GM12878 (cell line): ENCODE measurements at regions not wholly inside any gene's neighbourhood (a gene's known extent, or its start where the extent isn't known, plus 50 kb on each side); places are given as distances from the start of the nearest gene placed in this dataset.

ENCODE experiments used
- ATAC-seq: fragments of 200-7000 bp; cut with Tn5 transposase; 3 replicates; pipeline ENCODE4 v1.9.1; 2020; ENCODE audit warnings: mild to moderate bottlenecking, moderate library complexity
- BruUV-seq: library from RNA; stranded (reverse); fragments of 400-500 nt; replicated peaks from 2 replicates; lab custom pipeline; 2021; lab: Mats Ljungman, UMichigan
- CTCF ChIA-PET: fragments of 300-600 bp; sonication (Branson Sonifier 250); formaldehyde crosslinking; extraction: SDS; loops from one replicate; lab custom pipeline; 2021; ENCODE audit warnings: inconsistent platforms; lab: Yijun Ruan, JAX
- POLR2A ChIA-PET: fragments of 350-600 bp; formaldehyde crosslinking; extraction: SDS; loops from one replicate; lab custom pipeline; 2021; ENCODE audit warnings: inconsistent platforms; lab: Charles Lee
- RAD21 ChIA-PET: fragments of 300-600 bp; sonication (Branson Sonifier 250); formaldehyde crosslinking; loops from one replicate; lab custom pipeline; 2023; ENCODE audit warnings: antibody characterized with exemption; ENCODE audit not compliant: unreplicated experiment; lab: Charles Lee
- SMC1A ChIA-PET: fragments of 300-600 bp; sonication (Branson Sonifier 250); formaldehyde crosslinking; loops from one replicate; lab custom pipeline; 2023; ENCODE audit not compliant: unreplicated experiment, uncharacterized antibody; lab: Charles Lee
- DNase-seq: peaks from one replicate; pipeline ENCODE4 v3.0.0-alpha.2; 2011; ENCODE audit warnings: low read depth, low spot score
- FAIRE-seq: peaks from 3 replicates; lab custom pipeline; 2011; peaks lifted over from hg19 to GRCh38; lab: Jason Lieb, UNC
- H2AFZ ChIP-seq: 2 replicates; pipeline ENCODE4 v1.6.0; 2011; ENCODE audit warnings: low read depth, low read length, control low read depth; ENCODE audit not compliant: control insufficient read depth
- H3K27ac ChIP-seq: 2 replicates; pipeline ENCODE4 v1.5.1; 2011; ENCODE audit warnings: control low read depth; ENCODE audit not compliant: control insufficient read depth, insufficient read depth
- H3K27me3 ChIP-seq, 2 experiments: replicated peaks in 1 of 2; 2 replicates each; pipeline versions ENCODE4 v1.6.0 to v1.6.1; 2011; ENCODE audit warnings: low read length in 1 of 2; ENCODE audit not compliant: control insufficient read depth in 2 of 2, insufficient read depth in 2 of 2
- H3K36me3 ChIP-seq, 2 experiments: 2 replicates each; pipeline ENCODE4 v1.5.1; 2011; ENCODE audit warnings: low read length in 1 of 2; ENCODE audit not compliant: control insufficient read depth in 2 of 2, insufficient read depth in 2 of 2
- H3K4me1 ChIP-seq: 2 replicates; pipeline ENCODE4 v1.6.1; 2011; ENCODE audit warnings: mild to moderate bottlenecking, low read length, moderate library complexity, mixed read lengths; ENCODE audit not compliant: control insufficient read depth, insufficient read depth
- H3K4me2 ChIP-seq: 2 replicates; pipeline ENCODE4 v1.6.0; 2011; ENCODE audit warnings: control low read depth; ENCODE audit not compliant: control insufficient read depth, insufficient read depth
- H3K4me3 ChIP-seq: fragments of 200-600 bp; sonication (generic); 2 replicates; pipeline ENCODE4 v1.5.1; 2016
- H3K79me2 ChIP-seq: 2 replicates; pipeline ENCODE4 v1.6.0; 2011; ENCODE audit warnings: low read length; ENCODE audit not compliant: control insufficient read depth, insufficient read depth
- H3K9ac ChIP-seq: 2 replicates; pipeline ENCODE4 v1.8.0; 2011; ENCODE audit warnings: low read length, control low read depth, mixed read lengths; ENCODE audit not compliant: control insufficient read depth, insufficient read depth
- H3K9me3 ChIP-seq: replicated peaks from 3 replicates; pipeline ENCODE4 v1.5.1; 2011; ENCODE audit warnings: mild to moderate bottlenecking, low read length; ENCODE audit not compliant: control insufficient read depth, insufficient read depth
- H4K20me1 ChIP-seq: 2 replicates; pipeline ENCODE4 v1.6.0; 2011; ENCODE audit not compliant: control insufficient read depth, insufficient read depth
- CEBPZ ChIP-seq: fragments of 150-350 bp; IDR thresholded peaks from 2 replicates; pipeline ENCODE4 v1.6.1; 2016; ENCODE audit warnings: low read depth, low read length
- EED ChIP-seq: sonication (generic); IDR thresholded peaks from 2 replicates; pipeline ENCODE4 v1.6.1; 2016; ENCODE audit warnings: antibody characterized with exemption, low read depth
- ESRRA ChIP-seq: IDR thresholded peaks from 2 replicates; pipeline ENCODE4 v1.6.1; 2012; ENCODE audit warnings: mild to moderate bottlenecking, low read length, improper control_type of control experiment
- FOXK2 ChIP-seq: fragments of 450-650 bp; IDR thresholded peaks from 2 replicates; pipeline ENCODE4 v1.6.1; 2017; ENCODE audit warnings: mild to moderate bottlenecking, moderate library complexity
- IRF5 ChIP-seq: fragments of 450-650 bp; IDR thresholded peaks from 2 replicates; pipeline ENCODE4 v1.6.1; 2017; ENCODE audit warnings: borderline replicate concordance
- MEF2A ChIP-seq: IDR thresholded peaks from 2 replicates; pipeline ENCODE4 v1.6.1; 2011; ENCODE audit warnings: low read depth, mild to moderate bottlenecking, low read length, moderate library complexity; ENCODE audit not compliant: insufficient read depth
- NFIC ChIP-seq: IDR thresholded peaks from 2 replicates; pipeline ENCODE4 v1.6.1; 2012; ENCODE audit warnings: low read depth, mild to moderate bottlenecking, inconsistent platforms, low read length, moderate library complexity
- POLR2A ChIP-seq: IDR thresholded peaks from 2 replicates; pipeline ENCODE4 v1.6.1; 2011; ENCODE audit warnings: low read depth, mild to moderate bottlenecking, low read length
- RCOR1 ChIP-seq: conservative IDR thresholded peaks from 2 replicates; pipeline ENCODE4 v1.6.1; 2012; ENCODE audit warnings: low read depth, low read length, improper control_type of control experiment
- YY1 ChIP-seq: IDR thresholded peaks from 2 replicates; pipeline ENCODE4 v1.6.1; 2011; ENCODE audit warnings: low read depth, mild to moderate bottlenecking, low read length
- ZNF384 ChIP-seq: IDR thresholded peaks from 2 replicates; pipeline ENCODE4 v1.6.1; 2012; ENCODE audit warnings: low read depth, mild to moderate bottlenecking, low read length, improper control_type of control experiment, borderline replicate concordance
- ZNF622 ChIP-seq: fragments of 450-650 bp; IDR thresholded peaks from 2 replicates; pipeline ENCODE4 v1.6.1; 2017; ENCODE audit warnings: mild to moderate bottlenecking, inconsistent platforms
- in situ Hi-C: fragments of 300-500 bp; cut with MboI; formaldehyde crosslinking; loops from 9 replicates; pipeline ENCODE4 v1.14.3; 2018; ENCODE audit warnings: mixed read lengths
- intact Hi-C: fragments of 100-400 bp; cut with micrococcal nuclease; formaldehyde crosslinking; loops from one replicate; pipeline ENCODE4 v1.14.2; 2022; ENCODE audit not compliant: unreplicated experiment
- TF ChIP-seq, protein P1 (sequence below): IDR thresholded peaks from 2 replicates; pipeline ENCODE4 v1.6.1; 2012; ENCODE audit warnings: improper control_type of control experiment, low read depth, low read length; ENCODE audit not compliant: insufficient replicate concordance
- TF ChIP-seq, protein P2 (sequence below): fragments of 450-650 bp; IDR thresholded peaks from 2 replicates; pipeline ENCODE4 v1.6.1; 2018; ENCODE audit warnings: borderline replicate concordance, mild to moderate bottlenecking; ENCODE audit not compliant: partially characterized antibody

- Histone ChIP-seq H2AFZ (no peak overlapping the region), H3K27me3 (no peaks in the 10 kb centered on the region), H4K20me1 (no peaks in the 10 kb centered on the region), H3K27ac (no peak overlapping the region), H3K9ac (no peak overlapping the region), H3K36me3 (no peaks in the 10 kb centered on the region), H3K9me3 (no peaks in the 10 kb centered on the region), H3K79me2 (no peaks in the 10 kb centered on the region), H3K4me1 (no peaks in the 10 kb centered on the region), H3K4me3 (no peak overlapping the region), H3K4me2 (no peak overlapping the region)
- SMC1A ChIA-PET = no interaction called here
- POLR2A ChIA-PET = no interaction called here
- RAD21 ChIA-PET = no interaction called here
- DNase-seq (no peak), FAIRE-seq (no peak), ATAC-seq (no peak)
- BruUV-seq = no TSS peak
- CTCF ChIA-PET = interaction anchor here (0.7 kb wide), 1 partner anchor 64 kb away, joined by 3 read pairs; no protein-coding TSS in a partner anchor
- in situ Hi-C loops = no loop called here
- intact Hi-C loops = no loop called here
- TF ChIP-seq EED = no peak
- no peak for TF ChIP-seq MEF2A
- no peak for TF ChIP-seq ZNF622
- TF ChIP-seq FOXK2 = no peak
- TF ChIP-seq ESRRA = no peak
- TF ChIP-seq ZNF384 = no peak
- TF ChIP-seq, protein P1, sequence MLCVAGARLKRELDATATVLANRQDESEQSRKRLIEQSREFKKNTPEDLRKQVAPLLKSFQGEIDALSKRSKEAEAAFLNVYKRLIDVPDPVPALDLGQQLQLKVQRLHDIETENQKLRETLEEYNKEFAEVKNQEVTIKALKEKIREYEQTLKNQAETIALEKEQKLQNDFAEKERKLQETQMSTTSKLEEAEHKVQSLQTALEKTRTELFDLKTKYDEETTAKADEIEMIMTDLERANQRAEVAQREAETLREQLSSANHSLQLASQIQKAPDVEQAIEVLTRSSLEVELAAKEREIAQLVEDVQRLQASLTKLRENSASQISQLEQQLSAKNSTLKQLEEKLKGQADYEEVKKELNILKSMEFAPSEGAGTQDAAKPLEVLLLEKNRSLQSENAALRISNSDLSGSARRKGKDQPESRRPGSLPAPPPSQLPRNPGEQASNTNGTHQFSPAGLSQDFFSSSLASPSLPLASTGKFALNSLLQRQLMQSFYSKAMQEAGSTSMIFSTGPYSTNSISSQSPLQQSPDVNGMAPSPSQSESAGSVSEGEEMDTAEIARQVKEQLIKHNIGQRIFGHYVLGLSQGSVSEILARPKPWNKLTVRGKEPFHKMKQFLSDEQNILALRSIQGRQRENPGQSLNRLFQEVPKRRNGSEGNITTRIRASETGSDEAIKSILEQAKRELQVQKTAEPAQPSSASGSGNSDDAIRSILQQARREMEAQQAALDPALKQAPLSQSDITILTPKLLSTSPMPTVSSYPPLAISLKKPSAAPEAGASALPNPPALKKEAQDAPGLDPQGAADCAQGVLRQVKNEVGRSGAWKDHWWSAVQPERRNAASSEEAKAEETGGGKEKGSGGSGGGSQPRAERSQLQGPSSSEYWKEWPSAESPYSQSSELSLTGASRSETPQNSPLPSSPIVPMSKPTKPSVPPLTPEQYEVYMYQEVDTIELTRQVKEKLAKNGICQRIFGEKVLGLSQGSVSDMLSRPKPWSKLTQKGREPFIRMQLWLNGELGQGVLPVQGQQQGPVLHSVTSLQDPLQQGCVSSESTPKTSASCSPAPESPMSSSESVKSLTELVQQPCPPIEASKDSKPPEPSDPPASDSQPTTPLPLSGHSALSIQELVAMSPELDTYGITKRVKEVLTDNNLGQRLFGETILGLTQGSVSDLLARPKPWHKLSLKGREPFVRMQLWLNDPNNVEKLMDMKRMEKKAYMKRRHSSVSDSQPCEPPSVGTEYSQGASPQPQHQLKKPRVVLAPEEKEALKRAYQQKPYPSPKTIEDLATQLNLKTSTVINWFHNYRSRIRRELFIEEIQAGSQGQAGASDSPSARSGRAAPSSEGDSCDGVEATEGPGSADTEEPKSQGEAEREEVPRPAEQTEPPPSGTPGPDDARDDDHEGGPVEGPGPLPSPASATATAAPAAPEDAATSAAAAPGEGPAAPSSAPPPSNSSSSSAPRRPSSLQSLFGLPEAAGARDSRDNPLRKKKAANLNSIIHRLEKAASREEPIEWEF = no peak
- TF ChIP-seq POLR2A = no peak
- TF ChIP-seq YY1 = no peak
- no peak for TF ChIP-seq RCOR1
- no peak for TF ChIP-seq CEBPZ
- no peak for TF ChIP-seq NFIC
- TF ChIP-seq, protein P2, sequence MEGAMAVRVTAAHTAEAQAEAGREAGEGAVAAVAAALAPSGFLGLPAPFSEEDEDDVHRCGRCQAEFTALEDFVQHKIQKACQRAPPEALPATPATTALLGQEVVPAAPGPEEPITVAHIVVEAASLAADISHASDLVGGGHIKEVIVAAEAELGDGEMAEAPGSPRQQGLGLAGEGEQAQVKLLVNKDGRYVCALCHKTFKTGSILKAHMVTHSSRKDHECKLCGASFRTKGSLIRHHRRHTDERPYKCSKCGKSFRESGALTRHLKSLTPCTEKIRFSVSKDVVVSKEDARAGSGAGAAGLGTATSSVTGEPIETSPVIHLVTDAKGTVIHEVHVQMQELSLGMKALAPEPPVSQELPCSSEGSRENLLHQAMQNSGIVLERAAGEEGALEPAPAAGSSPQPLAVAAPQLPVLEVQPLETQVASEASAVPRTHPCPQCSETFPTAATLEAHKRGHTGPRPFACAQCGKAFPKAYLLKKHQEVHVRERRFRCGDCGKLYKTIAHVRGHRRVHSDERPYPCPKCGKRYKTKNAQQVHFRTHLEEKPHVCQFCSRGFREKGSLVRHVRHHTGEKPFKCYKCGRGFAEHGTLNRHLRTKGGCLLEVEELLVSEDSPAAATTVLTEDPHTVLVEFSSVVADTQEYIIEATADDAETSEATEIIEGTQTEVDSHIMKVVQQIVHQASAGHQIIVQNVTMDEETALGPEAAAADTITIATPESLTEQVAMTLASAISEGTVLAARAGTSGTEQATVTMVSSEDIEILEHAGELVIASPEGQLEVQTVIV = no peak
- TF ChIP-seq IRF5 = no peak
Measured at GRCh38 chr1:96020378-96020777, 701.2 kb upstream of the PTBP2 start.
